ENCODE measurements at regions not wholly inside any gene's neighbourhood (a gene's known extent, or its start where the extent isn't known, plus 50 kb on each side); places are given as distances from the start of the nearest gene placed in this dataset.

- TF ChIP-seq NCOR1 (IDR thresholded peaks at IDR 0.05) (no peak), ESRRA (IDR thresholded peaks at IDR 0.05; ENCODE audit: borderline replicate concordance, low read depth) (no peak), CBX5 (IDR thresholded peaks at IDR 0.05; ENCODE audit: borderline replicate concordance, low read depth) (no peak), POLR2AphosphoS5 (IDR thresholded peaks at IDR 0.05; ENCODE audit: control insufficient read depth, insufficient read depth, low read depth, low read length) (no peak), ETV1 (tag; conservative IDR thresholded peaks at IDR 0.05; ENCODE audit: low read depth) (no peak), ZNF592 (IDR thresholded peaks at IDR 0.05) (0 out of 2 replicates have a peak, but pooled peaks have one; percentile 30), ARID3A (IDR thresholded peaks at IDR 0.05; ENCODE audit: borderline replicate concordance, low read depth, low read length) (no peak), ZNF324 (CRISPR knock-in tag; IDR thresholded peaks at IDR 0.05) (no peak), POLR2H (tag; IDR thresholded peaks at IDR 0.05; ENCODE audit: low read depth) (no peak), BCLAF1 (IDR thresholded peaks at IDR 0.05; ENCODE audit: borderline replicate concordance in 1 of 2, control insufficient read depth in 1 of 2, low read depth in 2 of 2, low read length in 1 of 2) (no peak), CTCF (IDR thresholded peaks at IDR 0.05 in 2 of 3, conservative IDR thresholded peaks at IDR 0.05 in 1 of 3; ENCODE audit: insufficient read depth in 2 of 3, low read depth in 1 of 3, low read length in 3 of 3) (no peak)
These were observed 65.2 kb downstream of the SLC25A47 start for GRCh38 chr14:100388103-100389054.
